ENCODE measurements at regions not wholly inside any gene's neighbourhood (a gene's known extent, or its start where the extent isn't known, plus 50 kb on each side); places are given as distances from the start of the nearest gene placed in this dataset.

- ChIA-PET POLR2A (no interaction called here), CTCF (no interaction called here)
- Mint-ChIP-seq H3K9me3 (ENCODE audit: insufficient read depth) (peaks cover 4% of the 10 kb centered on the region), H3K4me1 (ENCODE audit: low read depth) (peaks cover 8% of the 10 kb centered on the region), H3K4me3 (no peak overlapping the region), H3K36me3 (ENCODE audit: low read depth) (no peaks in the 10 kb centered on the region), H3K27me3 (ENCODE audit: low read depth) (peaks cover 11% of the 10 kb centered on the region), H3K27ac (no peak overlapping the region)
- ATAC-seq (no peak), DNase-seq (no peak)
These were observed 128.1 kb downstream of the CTTN start for GRCh38 chr11:70526116-70527045.

GRCh38 chr11:70527046-70527395 is 128.7 kb downstream of the CTTN start:
- no peak for ATAC-seq
- H3K9me3 Mint-ChIP-seq (ENCODE audit: insufficient read depth), result peaks cover 4% of the 10 kb centered on the region
- H3K27me3 Mint-ChIP-seq (ENCODE audit: low read depth), result peaks cover 4% of the 10 kb centered on the region
- H3K4me3 Mint-ChIP-seq, result no peak overlapping the region
- no peak overlapping the region for H3K27ac Mint-ChIP-seq
- peaks cover 8% of the 10 kb centered on the region for H3K4me1 Mint-ChIP-seq (ENCODE audit: low read depth)
- no peaks in the 10 kb centered on the region for H3K36me3 Mint-ChIP-seq (ENCODE audit: low read depth)
- CTCF ChIA-PET, result no interaction called here
- DNase-seq, result no peak
- POLR2A ChIA-PET, result no interaction called here

- H3K36me3 Mint-ChIP-seq (ENCODE audit: low read depth), result no peaks in the 10 kb centered on the region
These were observed 129.2 kb downstream of the CTTN start for GRCh38 chr11:70527429-70528045.

GRCh38 chr11:70528046-70528793 is 129.9 kb downstream of the CTTN start:
- no peak overlapping the region for H3K27ac Mint-ChIP-seq
- peaks cover 4% of the 10 kb centered on the region for H3K9me3 Mint-ChIP-seq (ENCODE audit: insufficient read depth)
- no peak overlapping the region for H3K4me3 Mint-ChIP-seq
- ATAC-seq (no peak), DNase-seq (no peak)
- POLR2A ChIA-PET, result no interaction called here
- no peaks in the 10 kb centered on the region for H3K36me3 Mint-ChIP-seq (ENCODE audit: low read depth)
- H3K27me3 Mint-ChIP-seq (ENCODE audit: low read depth), result no peaks in the 10 kb centered on the region
- H3K4me1 Mint-ChIP-seq (ENCODE audit: low read depth), result no peaks in the 10 kb centered on the region
- CTCF ChIA-PET, result no interaction called here

More at GRCh38 chr11:70527429-70528045, 129.2 kb downstream of the CTTN start:
- ChIA-PET POLR2A (no interaction called here), CTCF (no interaction called here)
- peaks cover 4% of the 10 kb centered on the region for H3K9me3 Mint-ChIP-seq (ENCODE audit: insufficient read depth)
- H3K27ac Mint-ChIP-seq, result no peak overlapping the region
- DNase-seq (no peak), ATAC-seq (no peak)
- no peak overlapping the region for H3K4me3 Mint-ChIP-seq
- H3K4me1 Mint-ChIP-seq (ENCODE audit: low read depth), result peaks cover 6% of the 10 kb centered on the region
- peaks cover 3% of the 10 kb centered on the region for H3K27me3 Mint-ChIP-seq (ENCODE audit: low read depth)

- ChIA-PET POLR2A (no interaction called here), CTCF (no interaction called here)
- H3K36me3 Mint-ChIP-seq (ENCODE audit: low read depth), result no peaks in the 10 kb centered on the region
- H3K4me1 Mint-ChIP-seq (ENCODE audit: low read depth), result no peaks in the 10 kb centered on the region
- H3K27ac Mint-ChIP-seq, result no peak overlapping the region
- DNase-seq (no peak), ATAC-seq (no peak)
- no peaks in the 10 kb centered on the region for H3K27me3 Mint-ChIP-seq (ENCODE audit: low read depth)
- no peak overlapping the region for H3K4me3 Mint-ChIP-seq
- peaks cover 4% of the 10 kb centered on the region for H3K9me3 Mint-ChIP-seq (ENCODE audit: insufficient read depth)
These were observed 130.7 kb downstream of the CTTN start for GRCh38 chr11:70528794-70529580.

GRCh38 chr11:70530010-70530409 is 131.7 kb downstream of the CTTN start:
- DNase-seq (no peak), ATAC-seq (no peak)
- H3K27ac Mint-ChIP-seq, result no peak overlapping the region
- H3K36me3 Mint-ChIP-seq (ENCODE audit: low read depth), result no peaks in the 10 kb centered on the region
- no peaks in the 10 kb centered on the region for H3K4me1 Mint-ChIP-seq (ENCODE audit: low read depth)
- H3K9me3 Mint-ChIP-seq (ENCODE audit: insufficient read depth), result peaks cover 4% of the 10 kb centered on the region
- no peaks in the 10 kb centered on the region for H3K27me3 Mint-ChIP-seq (ENCODE audit: low read depth)
- ChIA-PET POLR2A (no interaction called here), CTCF (no interaction called here)
- no peak overlapping the region for H3K4me3 Mint-ChIP-seq

- no peak for ATAC-seq
- ChIA-PET POLR2A (no interaction called here), CTCF (no interaction called here)
- Mint-ChIP-seq H3K27me3 (ENCODE audit: low read depth) (no peaks in the 10 kb centered on the region), H3K4me3 (no peak overlapping the region), H3K9me3 (ENCODE audit: insufficient read depth) (peaks cover 4% of the 10 kb centered on the region), H3K4me1 (ENCODE audit: low read depth) (no peaks in the 10 kb centered on the region), H3K27ac (no peak overlapping the region), H3K36me3 (ENCODE audit: low read depth) (no peaks in the 10 kb centered on the region)
- DNase-seq, result no peak
These were observed 132.4 kb downstream of the CTTN start for GRCh38 chr11:70530629-70531185.

- Mint-ChIP-seq H3K36me3 (ENCODE audit: low read depth) (no peaks in the 10 kb centered on the region), H3K4me1 (ENCODE audit: low read depth) (no peaks in the 10 kb centered on the region), H3K9me3 (ENCODE audit: insufficient read depth) (peaks cover 4% of the 10 kb centered on the region), H3K4me3 (no peak overlapping the region), H3K27me3 (ENCODE audit: low read depth) (no peaks in the 10 kb centered on the region), H3K27ac (no peak overlapping the region)
- DNase-seq (no peak), ATAC-seq (no peak)
- ChIA-PET CTCF (no interaction called here), POLR2A (no interaction called here)
These were observed 133.1 kb downstream of the CTTN start for GRCh38 chr11:70531281-70532065.

- Mint-ChIP-seq H3K9me3 (ENCODE audit: insufficient read depth) (peaks cover 4% of the 10 kb centered on the region), H3K27ac (no peak overlapping the region), H3K36me3 (ENCODE audit: low read depth) (no peaks in the 10 kb centered on the region), H3K4me1 (ENCODE audit: low read depth) (no peaks in the 10 kb centered on the region), H3K4me3 (no peak overlapping the region), H3K27me3 (ENCODE audit: low read depth) (no peaks in the 10 kb centered on the region)
- DNase-seq, result no peak
- POLR2A ChIA-PET, result no interaction called here
- ATAC-seq, result no peak
- CTCF ChIA-PET, result no interaction called here
These were observed 133.7 kb downstream of the CTTN start for GRCh38 chr11:70532066-70532440.

GRCh38 chr11:70532731-70533130 is 134.4 kb downstream of the CTTN start:
- Mint-ChIP-seq H3K27me3 (ENCODE audit: low read depth) (no peaks in the 10 kb centered on the region), H3K4me3 (no peak overlapping the region), H3K9me3 (ENCODE audit: insufficient read depth) (peaks cover 4% of the 10 kb centered on the region), H3K27ac (no peak overlapping the region), H3K36me3 (ENCODE audit: low read depth) (no peaks in the 10 kb centered on the region), H3K4me1 (ENCODE audit: low read depth) (no peaks in the 10 kb centered on the region)
- no peak for DNase-seq
- ChIA-PET POLR2A (no interaction called here), CTCF (no interaction called here)
- no peak for ATAC-seq

All from activated CD8-positive, alpha-beta T cell treated with anti-CD3 and anti-CD28 coated beads, Interleukin-2, amount 10 ng/mL, durations not matched to agents 7 days and 5 days (primary cell).